Kidney (tissue), 13 donors: ENCODE measurements at regions not wholly inside any gene's neighbourhood (a gene's known extent, or its start where the extent isn't known, plus 50 kb on each side); places are given as distances from the start of the nearest gene placed in this dataset.

Experiments
- DNase-seq, 5 donors: peaks; one replicate each; pipeline ENCODE4 v3.0.0-alpha.2; 2013 to 2020
- FAIRE-seq: peaks from 2 replicates; lab custom pipeline; 2012; peaks lifted over from hg19 to GRCh38; lab: Jason Lieb, UNC
- H3K27ac ChIP-seq, 2 donors: one replicate each; pipeline ENCODE4 v1.7.0; 2013; ENCODE audit warnings: low read depth in 2 of 2, low read length in 2 of 2, inconsistent platforms in 1 of 2
- H3K27me3 ChIP-seq: one replicate; pipeline ENCODE4 v1.7.1; 2013; ENCODE audit warnings: low read length, inconsistent platforms; ENCODE audit not compliant: control insufficient read depth, insufficient read depth
- H3K36me3 ChIP-seq, 3 donors: one replicate each; pipeline versions ENCODE4 v1.7.0 to v1.7.1; 2013; ENCODE audit warnings: low read length in 3 of 3, control low read depth in 1 of 3, inconsistent platforms in 1 of 3; ENCODE audit not compliant: insufficient read depth in 3 of 3, control insufficient read depth in 2 of 3
- H3K4me1 ChIP-seq, 3 donors: one replicate each; pipeline versions ENCODE4 v1.7.0 to v1.7.1; 2013; ENCODE audit warnings: low read length in 3 of 3, inconsistent platforms in 1 of 3, low read depth in 1 of 3; ENCODE audit not compliant: control insufficient read depth in 2 of 3, insufficient read depth in 2 of 3
- H3K4me3 ChIP-seq, 3 donors: one replicate each; pipeline versions ENCODE4 v1.7.0 to v1.8.1; 2013; ENCODE audit warnings: low read length in 3 of 3, control low read depth in 1 of 3, inconsistent platforms in 1 of 3
- H3K9ac ChIP-seq, 3 donors: one replicate each; pipeline versions ENCODE4 v1.7.0 to v1.7.1; 2013; ENCODE audit warnings: low read length in 3 of 3, control low read depth in 1 of 3, inconsistent platforms in 1 of 3
- H3K9me3 ChIP-seq, 3 donors: one replicate each; pipeline versions ENCODE4 v1.7.0 to v1.7.1; 2013; ENCODE audit warnings: low read length in 3 of 3, control low read depth in 1 of 3, inconsistent platforms in 1 of 3; ENCODE audit not compliant: control insufficient read depth in 2 of 3, insufficient read depth in 1 of 3
- intact Hi-C: fragments of 100-400 bp; cut with DNase I; formaldehyde crosslinking; loops from one replicate; pipeline ENCODE4 v1.11.1; 2022
- TF ChIP-seq, protein P1 (sequence below): IDR thresholded peaks from 3 replicates; pipeline ENCODE4 v1.5.1; 2012; ENCODE audit warnings: mild to moderate bottlenecking, moderate library complexity, borderline replicate concordance; ENCODE audit not compliant: insufficient read depth; ENCODE audit errors: extremely low read depth
- donor health status: control.
- donor health status: control.
- donor health status: control.
- donor health status: control.
- donor health status: control.
- donor health status: DM: yes; HTN: yes; CAD: no.
- donor health status: Normal renal cell carcinoma (clear cell type).

DNA sequence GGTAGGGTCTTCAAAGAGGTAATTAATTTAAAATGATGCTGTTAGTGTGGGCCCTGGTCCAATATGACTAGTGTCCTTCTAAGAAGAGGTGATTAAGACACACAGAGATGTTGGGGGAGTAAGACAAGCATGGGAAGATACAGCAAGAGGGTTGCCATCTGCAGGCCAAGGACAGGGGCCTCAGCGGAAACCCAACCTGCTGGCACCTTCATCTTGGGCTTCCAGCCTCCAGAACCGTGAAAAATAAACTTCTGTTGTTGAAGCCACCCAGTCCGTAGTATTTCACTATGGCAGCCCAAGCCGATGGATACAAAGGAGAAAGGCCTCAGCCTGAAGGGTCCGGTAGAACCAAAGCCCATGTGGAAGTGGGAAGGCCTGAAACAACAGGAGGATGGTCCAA, 161.7 kb upstream of the UBE2E1 start:
- intact Hi-C loops: no loop called here
- Histone ChIP-seq H3K4me3 (no peak overlapping the region), H3K4me1 (no peaks in the 10 kb centered on the region), H3K27me3 (no peaks in the 10 kb centered on the region), H3K9ac (no peak overlapping the region), H3K36me3 (no peaks in the 10 kb centered on the region), H3K27ac (no peak overlapping the region), H3K9me3 (no peaks in the 10 kb centered on the region)
- TF ChIP-seq, protein P1, sequence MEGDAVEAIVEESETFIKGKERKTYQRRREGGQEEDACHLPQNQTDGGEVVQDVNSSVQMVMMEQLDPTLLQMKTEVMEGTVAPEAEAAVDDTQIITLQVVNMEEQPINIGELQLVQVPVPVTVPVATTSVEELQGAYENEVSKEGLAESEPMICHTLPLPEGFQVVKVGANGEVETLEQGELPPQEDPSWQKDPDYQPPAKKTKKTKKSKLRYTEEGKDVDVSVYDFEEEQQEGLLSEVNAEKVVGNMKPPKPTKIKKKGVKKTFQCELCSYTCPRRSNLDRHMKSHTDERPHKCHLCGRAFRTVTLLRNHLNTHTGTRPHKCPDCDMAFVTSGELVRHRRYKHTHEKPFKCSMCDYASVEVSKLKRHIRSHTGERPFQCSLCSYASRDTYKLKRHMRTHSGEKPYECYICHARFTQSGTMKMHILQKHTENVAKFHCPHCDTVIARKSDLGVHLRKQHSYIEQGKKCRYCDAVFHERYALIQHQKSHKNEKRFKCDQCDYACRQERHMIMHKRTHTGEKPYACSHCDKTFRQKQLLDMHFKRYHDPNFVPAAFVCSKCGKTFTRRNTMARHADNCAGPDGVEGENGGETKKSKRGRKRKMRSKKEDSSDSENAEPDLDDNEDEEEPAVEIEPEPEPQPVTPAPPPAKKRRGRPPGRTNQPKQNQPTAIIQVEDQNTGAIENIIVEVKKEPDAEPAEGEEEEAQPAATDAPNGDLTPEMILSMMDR: no peak
- no peak for FAIRE-seq
- DNase-seq: no peak

DNA sequence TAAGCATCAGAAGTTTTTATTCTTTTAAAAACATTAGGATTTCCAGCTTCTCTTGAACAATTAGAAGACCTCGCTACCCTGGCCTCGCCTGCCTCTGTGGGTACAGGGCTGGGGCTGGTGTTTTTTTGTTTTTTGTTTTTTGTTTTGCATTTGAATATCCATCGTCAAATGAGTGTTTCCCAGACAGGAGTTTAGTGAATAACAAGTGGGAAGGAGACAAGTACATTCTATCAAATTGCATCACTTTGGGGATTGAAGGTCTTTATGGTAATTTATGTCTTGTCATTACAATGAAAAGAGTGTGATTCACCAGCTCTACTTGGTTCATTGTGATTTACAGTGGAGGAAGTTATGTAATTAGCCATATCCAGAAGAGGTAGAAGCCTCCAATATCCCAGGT, 161.1 kb upstream of the UBE2E1 start:
- Histone ChIP-seq H3K27ac (no peak overlapping the region), H3K9ac (no peak overlapping the region), H3K36me3 (no peaks in the 10 kb centered on the region), H3K4me3 (no peak overlapping the region), H3K9me3 (no peaks in the 10 kb centered on the region), H3K27me3 (no peaks in the 10 kb centered on the region), H3K4me1 (no peaks in the 10 kb centered on the region)
- FAIRE-seq: no peak
- TF ChIP-seq, protein P1: no peak
- DNase-seq: no peak
- intact Hi-C loops: no loop called here

- no peak overlapping the region for H3K9ac ChIP-seq
- H3K27ac ChIP-seq: no peak overlapping the region
- DNase-seq (no peak), FAIRE-seq (no peak)
- TF ChIP-seq, protein P1: no peak
- no peaks in the 10 kb centered on the region for H3K4me1 ChIP-seq
- no peak overlapping the region for H3K4me3 ChIP-seq
- intact Hi-C loops: no loop called here
- no peaks in the 10 kb centered on the region for H3K36me3 ChIP-seq
- H3K27me3 ChIP-seq: no peaks in the 10 kb centered on the region
- H3K9me3 ChIP-seq: no peaks in the 10 kb centered on the region
Observed at GRCh38 chr3:23645533-23646183, 160.1 kb upstream of the UBE2E1 start.
